Right lobe of liver (tissue), 4 donors: ENCODE measurements at regions not wholly inside any gene's neighbourhood (a gene's known extent, or its start where the extent isn't known, plus 50 kb on each side); places are given as distances from the start of the nearest gene placed in this dataset.

Experiments used
- CTCF ChIP-seq, 4 donors: fragments of 200-600 bp in 3 of 4; fragments of 450-650 bp in 1 of 4; IDR thresholded peaks; one replicate each; pipeline versions ENCODE4 v1.5.1 to v1.8.0; 2016 to 2022; ENCODE audit warnings: antibody characterized with exemption in 4 of 4, mild to moderate bottlenecking in 2 of 4
- POLR2A ChIP-seq: fragments of 450-650 bp; IDR thresholded peaks from one replicate; pipeline ENCODE4 v1.6.1; 2017; ENCODE audit warnings: antibody characterized with exemption, mild to moderate bottlenecking
- donor health status: DM: no; HTN: no; CAD: no.
- donor health status: DM: no; HTN: no; CAD: no.
- donor health status: DM: no; HTN: yes; CAD: no.

- TF ChIP-seq CTCF (IDR thresholded peaks at IDR 0.05) (no peak), POLR2A (no peak)
Measured at GRCh38 chr11:114790910-114791309, 112.6 kb downstream of the NXPE2 start.
